Skeletal muscle tissue (tissue), 3 donors: ENCODE measurements at regions not wholly inside any gene's neighbourhood (a gene's known extent, or its start where the extent isn't known, plus 50 kb on each side); places are given as distances from the start of the nearest gene placed in this dataset.

Experiments used
- H3K27ac ChIP-seq: one replicate; pipeline ENCODE4 v1.7.0; 2013; ENCODE audit warnings: mild to moderate bottlenecking, low read depth, low read length, inconsistent platforms
- H3K27me3 ChIP-seq, 3 donors: one replicate each; pipeline ENCODE4 v1.7.0; 2013; ENCODE audit warnings: low read length in 3 of 3; ENCODE audit not compliant: control insufficient read depth in 3 of 3, insufficient read depth in 3 of 3
- H3K36me3 ChIP-seq, 3 donors: one replicate each; pipeline ENCODE4 v1.7.0; 2013; ENCODE audit warnings: low read length in 3 of 3; ENCODE audit not compliant: control insufficient read depth in 3 of 3, insufficient read depth in 3 of 3
- H3K4me1 ChIP-seq, 3 donors: one replicate each; pipeline ENCODE4 v1.7.0; 2013; ENCODE audit warnings: low read length in 3 of 3, mild to moderate bottlenecking in 3 of 3; ENCODE audit not compliant: control insufficient read depth in 3 of 3, insufficient read depth in 3 of 3
- H3K4me3 ChIP-seq, 3 donors: one replicate each; pipeline ENCODE4 v1.7.0; 2013; ENCODE audit warnings: low read length in 3 of 3
- H3K9ac ChIP-seq, 3 donors: one replicate each; pipeline ENCODE4 v1.7.0; 2013; ENCODE audit warnings: low read length in 3 of 3, mild to moderate bottlenecking in 3 of 3, moderate library complexity in 2 of 3, low read depth in 1 of 3
- H3K9me3 ChIP-seq, 3 donors: one replicate each; pipeline ENCODE4 v1.7.0; 2013; ENCODE audit warnings: low read length in 3 of 3; ENCODE audit not compliant: control insufficient read depth in 3 of 3
- donor health status: Osteomylitis.

DNA sequence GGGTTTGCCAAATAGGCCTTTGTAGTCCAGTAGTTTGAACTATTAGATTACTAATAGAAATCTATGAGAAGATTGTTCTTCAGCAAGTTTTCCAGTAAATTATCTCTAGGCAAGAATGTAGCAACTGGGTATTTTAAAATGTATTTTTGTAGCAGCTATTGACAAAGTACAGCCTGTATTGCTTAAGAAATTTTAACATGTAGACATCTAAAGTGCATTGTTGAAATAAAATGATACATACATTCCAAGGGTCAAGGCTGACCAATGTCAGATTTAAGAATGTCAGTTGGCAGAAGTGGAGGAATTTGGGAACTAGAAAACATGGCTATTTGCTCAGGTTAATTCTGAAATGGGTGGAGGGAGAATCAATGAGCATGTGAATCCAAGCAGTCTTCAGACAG lies 57.5 kb upstream of the ZSWIM6 start:
- peaks cover 0 to 3% (median 0%) of the 10 kb centered on the region in 3 donors for H3K4me1 ChIP-seq
- H3K27me3 ChIP-seq, result peaks cover 0 to 4% (median 0%) of the 10 kb centered on the region in 3 donors
- no peak overlapping the region for H3K27ac ChIP-seq
- H3K36me3 ChIP-seq, result no peaks in the 10 kb centered on the region
- no peak overlapping the region for H3K9ac ChIP-seq
- no peaks in the 10 kb centered on the region for H3K9me3 ChIP-seq
- no peak overlapping the region for H3K4me3 ChIP-seq

DNA sequence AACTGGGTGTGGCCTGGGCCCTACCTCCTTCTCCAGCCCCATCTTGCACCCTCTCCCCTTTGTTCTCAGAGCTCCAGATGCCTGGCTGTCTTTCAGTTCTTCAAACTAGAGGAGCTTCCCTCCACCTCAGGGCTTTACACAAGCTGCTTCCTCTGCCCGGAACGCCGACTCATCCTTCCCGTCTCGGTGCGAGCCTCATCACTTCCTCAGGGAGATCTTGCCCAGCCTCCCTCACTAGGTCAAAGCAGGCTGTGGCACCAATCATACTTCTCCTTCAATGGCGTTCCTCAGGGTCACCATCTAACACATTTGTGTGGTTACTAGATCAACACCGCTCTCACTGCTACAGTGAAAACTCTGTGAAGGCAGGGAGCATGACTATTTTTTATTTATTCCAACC lies 56.2 kb upstream of the ZSWIM6 start:
- H3K4me1 ChIP-seq, result peaks cover 0 to 6% (median 0%) of the 10 kb centered on the region in 3 donors
- H3K27ac ChIP-seq, result no peak overlapping the region
- H3K9ac ChIP-seq, result no peak overlapping the region
- peaks cover 0 to 4% (median 0%) of the 10 kb centered on the region in 3 donors for H3K27me3 ChIP-seq
- H3K4me3 ChIP-seq, result no peak overlapping the region
- H3K36me3 ChIP-seq, result no peaks in the 10 kb centered on the region
- no peaks in the 10 kb centered on the region for H3K9me3 ChIP-seq

DNA sequence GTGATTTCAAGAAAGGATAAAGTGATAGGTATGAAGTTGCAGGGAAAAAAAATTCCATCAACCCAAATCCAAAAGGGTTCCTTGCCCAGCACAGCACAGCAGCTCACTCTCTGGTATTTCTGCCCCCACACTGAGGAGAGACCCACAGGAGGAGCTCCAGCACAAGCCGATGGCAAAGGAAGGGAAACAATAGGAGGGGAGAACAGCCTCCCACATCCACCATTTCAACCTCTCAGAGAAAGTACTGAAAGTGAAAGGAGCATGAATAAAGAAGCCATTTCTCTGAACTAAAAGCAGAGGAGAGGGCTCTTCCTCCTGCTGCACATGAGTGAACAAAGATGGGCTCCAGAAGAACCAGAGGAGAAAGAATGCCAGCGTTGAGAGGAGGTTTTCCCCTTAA lies 54.9 kb upstream of the ZSWIM6 start:
- Histone ChIP-seq H3K4me3 (peak overlapping the region in 1 of 3 donors; percentile 2), H3K9me3 (no peaks in the 10 kb centered on the region), H3K36me3 (no peaks in the 10 kb centered on the region), H3K9ac (no peak overlapping the region), H3K4me1 (peaks cover 0 to 7% (median 0%) of the 10 kb centered on the region in 3 donors), H3K27ac (no peak overlapping the region), H3K27me3 (peaks cover 0 to 4% (median 0%) of the 10 kb centered on the region in 3 donors)

DNA sequence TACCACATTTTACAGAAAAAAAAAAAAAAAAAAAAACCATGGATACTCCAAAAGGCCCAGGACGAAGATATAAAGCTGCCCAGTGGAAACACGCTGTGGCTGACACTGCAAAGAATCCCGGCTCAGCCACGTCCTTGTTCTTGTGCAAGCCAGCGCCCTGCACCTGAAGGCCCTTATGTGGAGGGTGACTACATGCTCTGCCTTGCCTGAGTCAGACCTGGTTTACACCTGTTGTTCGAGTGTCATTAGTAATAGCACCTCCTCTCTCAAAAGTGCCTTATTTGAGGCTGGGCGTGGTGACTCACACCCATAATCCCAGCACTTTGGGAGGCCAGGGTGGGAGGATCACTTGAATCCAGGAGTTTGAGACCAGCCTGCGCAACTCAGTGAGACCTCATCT lies 54.3 kb upstream of the ZSWIM6 start:
- no peak overlapping the region for H3K4me3 ChIP-seq
- H3K27ac ChIP-seq, result no peak overlapping the region
- peaks cover 0 to 4% (median 0%) of the 10 kb centered on the region in 3 donors for H3K27me3 ChIP-seq
- H3K9ac ChIP-seq, result no peak overlapping the region
- no peaks in the 10 kb centered on the region for H3K36me3 ChIP-seq
- H3K9me3 ChIP-seq, result no peaks in the 10 kb centered on the region
- peaks cover 0 to 7% (median 0%) of the 10 kb centered on the region in 3 donors for H3K4me1 ChIP-seq

DNA sequence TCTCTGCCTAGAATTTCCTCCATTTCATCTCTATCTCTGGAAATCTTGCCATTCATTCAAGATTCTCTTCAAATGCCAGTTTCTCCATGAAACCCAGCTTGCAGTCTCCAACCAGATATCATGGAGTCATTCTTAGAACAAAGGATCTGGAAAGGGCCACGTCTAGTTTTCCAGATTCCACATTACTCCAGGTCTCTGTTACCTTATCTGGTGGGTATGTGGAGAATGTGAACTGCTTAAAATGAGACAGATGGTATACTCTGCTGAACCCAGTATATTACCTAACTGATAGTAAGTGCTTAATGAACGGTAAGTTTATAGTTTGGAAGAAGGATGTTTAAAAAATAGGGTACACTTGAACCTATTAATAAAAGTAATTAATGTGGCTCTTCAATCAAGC lies 52.3 kb upstream of the ZSWIM6 start:
- H3K9ac ChIP-seq, result no peak overlapping the region
- peaks cover 0 to 7% (median 0%) of the 10 kb centered on the region in 3 donors for H3K4me1 ChIP-seq
- H3K4me3 ChIP-seq, result no peak overlapping the region
- peaks cover 0 to 4% (median 0%) of the 10 kb centered on the region in 3 donors for H3K27me3 ChIP-seq
- no peak overlapping the region for H3K27ac ChIP-seq
- no peaks in the 10 kb centered on the region for H3K9me3 ChIP-seq
- no peaks in the 10 kb centered on the region for H3K36me3 ChIP-seq

DNA sequence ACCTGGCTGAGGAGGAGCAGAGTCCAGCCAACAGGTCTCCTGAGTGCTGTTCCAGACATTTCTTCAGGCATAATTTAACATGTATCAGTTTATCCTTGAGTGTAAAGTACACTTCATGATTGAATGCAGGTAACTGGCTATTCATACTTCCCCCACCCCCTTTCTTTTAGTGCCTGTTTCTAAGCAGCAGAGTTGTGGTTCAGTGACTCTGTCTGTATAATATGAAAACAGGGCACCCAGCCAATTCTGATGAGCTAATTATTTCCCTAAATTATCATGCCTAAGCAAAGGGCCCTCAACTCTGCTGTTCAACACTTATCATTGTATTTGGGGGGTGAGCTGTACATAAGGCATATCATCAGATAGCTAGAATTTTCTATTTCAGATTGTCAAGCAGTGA lies 51.9 kb upstream of the ZSWIM6 start:
- Histone ChIP-seq H3K27me3 (peaks cover 0 to 2% (median 0%) of the 10 kb centered on the region in 3 donors), H3K9me3 (no peaks in the 10 kb centered on the region), H3K27ac (no peak overlapping the region), H3K4me1 (peaks cover 0 to 7% (median 0%) of the 10 kb centered on the region in 3 donors), H3K4me3 (no peak overlapping the region), H3K36me3 (no peaks in the 10 kb centered on the region), H3K9ac (no peak overlapping the region)

DNA sequence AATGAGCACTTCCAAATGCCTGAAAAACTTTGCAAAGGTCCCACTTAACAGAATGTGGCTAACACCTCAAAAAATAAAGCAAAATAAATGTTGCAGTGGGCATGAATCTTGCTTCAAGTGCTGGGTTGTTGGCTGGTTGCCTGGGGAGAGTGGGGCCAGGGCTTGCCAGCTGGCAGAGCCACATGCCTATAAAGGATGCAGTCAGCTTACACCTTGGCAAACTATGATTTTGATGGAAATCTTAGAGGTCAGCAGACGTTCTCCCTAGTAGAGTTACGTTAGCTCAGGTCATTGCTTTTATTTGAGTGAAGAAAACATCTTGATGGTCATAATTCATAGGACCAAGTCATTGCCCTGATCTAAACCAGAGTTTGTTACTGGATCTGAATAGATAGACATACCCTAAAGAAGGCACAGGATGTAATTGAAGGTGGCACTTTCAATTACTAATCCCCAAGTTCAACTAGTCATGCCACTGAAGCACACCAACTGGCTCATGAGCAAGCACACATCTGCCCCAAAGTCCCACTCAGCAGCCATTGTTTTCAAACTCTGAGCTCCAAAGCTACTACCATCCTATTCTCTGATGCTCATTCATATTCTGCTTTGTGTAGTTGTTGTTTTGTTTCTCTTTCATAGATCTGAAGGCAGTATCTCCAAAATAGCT lies 51.2 kb upstream of the ZSWIM6 start:
- Histone ChIP-seq H3K36me3 (no peaks in the 10 kb centered on the region), H3K4me3 (no peak overlapping the region), H3K9ac (no peak overlapping the region), H3K9me3 (no peaks in the 10 kb centered on the region), H3K27me3 (no peaks in the 10 kb centered on the region), H3K4me1 (peaks cover 0 to 7% (median 0%) of the 10 kb centered on the region in 3 donors), H3K27ac (no peak overlapping the region)

DNA sequence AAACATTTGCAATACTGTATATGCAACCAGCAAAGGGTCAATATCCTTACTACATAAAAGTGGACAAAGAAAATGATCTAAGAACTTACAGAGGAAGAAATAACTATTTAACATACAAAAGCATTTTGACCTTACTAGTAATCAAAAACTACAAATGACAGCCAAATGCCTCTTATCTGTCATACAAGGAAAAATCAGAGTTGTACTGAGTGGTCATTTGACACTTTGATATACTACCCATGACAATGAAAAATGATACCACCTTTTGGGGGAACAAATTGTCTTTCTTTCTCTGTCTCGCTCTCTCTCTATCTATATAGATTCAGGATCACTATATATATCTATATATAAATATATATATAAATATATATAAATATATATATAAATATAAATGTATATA lies 50.4 kb upstream of the ZSWIM6 start:
- Histone ChIP-seq H3K9me3 (no peaks in the 10 kb centered on the region), H3K4me1 (peaks cover 0 to 7% (median 0%) of the 10 kb centered on the region in 3 donors), H3K36me3 (no peaks in the 10 kb centered on the region), H3K9ac (no peak overlapping the region), H3K27ac (no peak overlapping the region), H3K4me3 (no peak overlapping the region), H3K27me3 (no peaks in the 10 kb centered on the region)
